IPS-20b (cell line): ENCODE measurements at regions not wholly inside any gene's neighbourhood (a gene's known extent, or its start where the extent isn't known, plus 50 kb on each side); places are given as distances from the start of the nearest gene placed in this dataset.

Experiments used
- H3K27ac ChIP-seq: one replicate; pipeline ENCODE4 v1.5.1; 2013; ENCODE audit warnings: low read length
- H3K27me3 ChIP-seq: 2 replicates; pipeline ENCODE4 v1.6.1; 2013; ENCODE audit warnings: mild to moderate bottlenecking, low read length, inconsistent platforms; ENCODE audit not compliant: insufficient read depth
- H3K36me3 ChIP-seq: 2 replicates; pipeline ENCODE4 v1.6.1; 2013; ENCODE audit warnings: low read depth, mild to moderate bottlenecking, inconsistent platforms, low read length, moderate library complexity; ENCODE audit not compliant: insufficient read depth
- H3K4me1 ChIP-seq: 2 replicates; pipeline ENCODE4 v1.6.1; 2013; ENCODE audit warnings: mild to moderate bottlenecking, control low read depth, inconsistent platforms, low read length, moderate library complexity; ENCODE audit not compliant: insufficient read depth
- H3K4me3 ChIP-seq: 2 replicates; pipeline ENCODE4 v1.5.1; 2013; ENCODE audit warnings: mild to moderate bottlenecking, low read length, inconsistent platforms
- H3K9ac ChIP-seq: 2 replicates; pipeline ENCODE4 v1.6.1; 2013; ENCODE audit warnings: low read depth, mild to moderate bottlenecking, inconsistent platforms, low read length, moderate library complexity
- H3K9me3 ChIP-seq: 2 replicates; pipeline ENCODE4 v1.6.1; 2013; ENCODE audit warnings: mild to moderate bottlenecking, low read depth, low read length, inconsistent platforms; ENCODE audit not compliant: insufficient read depth

- Histone ChIP-seq H3K36me3 (no peaks in the 10 kb centered on the region), H3K9me3 (no peaks in the 10 kb centered on the region), H3K9ac (no peak overlapping the region), H3K4me3 (no peak overlapping the region), H3K27me3 (no peaks in the 10 kb centered on the region), H3K4me1 (no peaks in the 10 kb centered on the region; the same call in 1 of the 2 replicates), H3K27ac (no peak overlapping the region)
Measured at GRCh38 chr7:25844102-25844870, 307.7 kb upstream of the NFE2L3 start.

- Histone ChIP-seq H3K27ac (no peak overlapping the region), H3K4me1 (no peaks in the 10 kb centered on the region; the same call in 1 of the 2 replicates), H3K4me3 (no peak overlapping the region), H3K9me3 (no peaks in the 10 kb centered on the region), H3K36me3 (no peaks in the 10 kb centered on the region), H3K27me3 (no peaks in the 10 kb centered on the region), H3K9ac (no peak overlapping the region)
Measured at GRCh38 chr7:25845464-25845863, 306.5 kb upstream of the NFE2L3 start.

- H3K27ac ChIP-seq = no peak overlapping the region
Measured at GRCh38 chr7:25846722-25847121, 305.3 kb upstream of the NFE2L3 start.

GRCh38 chr7:25847336-25848070, 304.5 kb upstream of the NFE2L3 start:
- Histone ChIP-seq H3K27me3 (peaks cover 10% of the 10 kb centered on the region), H3K36me3 (no peaks in the 10 kb centered on the region), H3K4me3 (no peak overlapping the region), H3K9me3 (no peaks in the 10 kb centered on the region), H3K27ac (no peak overlapping the region), H3K4me1 (no peaks in the 10 kb centered on the region; the same call in 1 of the 2 replicates), H3K9ac (no peak overlapping the region)

More at GRCh38 chr7:25846722-25847121, 305.3 kb upstream of the NFE2L3 start:
- H3K4me3 ChIP-seq = no peak overlapping the region
- no peaks in the 10 kb centered on the region; the same call in 1 of the 2 replicates for H3K4me1 ChIP-seq
- H3K36me3 ChIP-seq = no peaks in the 10 kb centered on the region
- peaks cover 3% of the 10 kb centered on the region; the same call in 1 of the 2 replicates for H3K27me3 ChIP-seq
- no peak overlapping the region for H3K9ac ChIP-seq
- no peaks in the 10 kb centered on the region for H3K9me3 ChIP-seq

GRCh38 chr7:25849500-25850184, 302.4 kb upstream of the NFE2L3 start:
- Histone ChIP-seq H3K36me3 (no peaks in the 10 kb centered on the region), H3K27ac (no peak overlapping the region), H3K4me1 (no peaks in the 10 kb centered on the region; the same call in 1 of the 2 replicates), H3K9me3 (no peaks in the 10 kb centered on the region), H3K4me3 (no peak overlapping the region), H3K27me3 (peaks cover 32% of the 10 kb centered on the region), H3K9ac (no peak overlapping the region)

- no peak overlapping the region for H3K27ac ChIP-seq
- H3K4me1 ChIP-seq = no peaks in the 10 kb centered on the region; the same call in 1 of the 2 replicates
- H3K9ac ChIP-seq = no peak overlapping the region
- no peaks in the 10 kb centered on the region for H3K9me3 ChIP-seq
- no peaks in the 10 kb centered on the region for H3K36me3 ChIP-seq
- peaks cover 34% of the 10 kb centered on the region for H3K27me3 ChIP-seq
- H3K4me3 ChIP-seq = no peak overlapping the region
Measured at GRCh38 chr7:25850216-25850615, 301.8 kb upstream of the NFE2L3 start.

GRCh38 chr7:25850735-25851134, 301.3 kb upstream of the NFE2L3 start:
- Histone ChIP-seq H3K4me1 (no peaks in the 10 kb centered on the region; the same call in 1 of the 2 replicates), H3K4me3 (no peak overlapping the region), H3K36me3 (no peaks in the 10 kb centered on the region), H3K27ac (no peak overlapping the region), H3K9ac (no peak overlapping the region), H3K27me3 (peaks cover 39% of the 10 kb centered on the region), H3K9me3 (no peaks in the 10 kb centered on the region)

- peaks cover 47% of the 10 kb centered on the region for H3K27me3 ChIP-seq
- peak overlapping the region; percentile 1; the same call in 1 of the 2 replicates for H3K9ac ChIP-seq
- H3K9me3 ChIP-seq = no peaks in the 10 kb centered on the region
- H3K4me1 ChIP-seq = peaks cover 4% of the 10 kb centered on the region
- peak overlapping the region; percentile 49 for H3K4me3 ChIP-seq
- H3K27ac ChIP-seq = no peak overlapping the region
- H3K36me3 ChIP-seq = no peaks in the 10 kb centered on the region
Measured at GRCh38 chr7:25851332-25852210, 300.4 kb upstream of the NFE2L3 start.

- peaks cover 52% of the 10 kb centered on the region for H3K27me3 ChIP-seq
- no peak overlapping the region for H3K27ac ChIP-seq
- H3K9ac ChIP-seq = peak overlapping the region; percentile 23; the same call in 1 of the 2 replicates
- H3K4me1 ChIP-seq = peaks cover 4% of the 10 kb centered on the region
- no peaks in the 10 kb centered on the region for H3K9me3 ChIP-seq
- H3K36me3 ChIP-seq = no peaks in the 10 kb centered on the region
- peak overlapping the region; percentile 49 for H3K4me3 ChIP-seq
Measured at GRCh38 chr7:25852211-25852938, 299.6 kb upstream of the NFE2L3 start.

- Histone ChIP-seq H3K4me1 (peaks cover 6% of the 10 kb centered on the region; the same call in 1 of the 2 replicates), H3K9ac (peak overlapping the region; percentile 23; the same call in 1 of the 2 replicates), H3K27me3 (peaks cover 57% of the 10 kb centered on the region), H3K27ac (no peak overlapping the region), H3K9me3 (no peaks in the 10 kb centered on the region), H3K4me3 (peak overlapping the region; percentile 49), H3K36me3 (no peaks in the 10 kb centered on the region)
Measured at GRCh38 chr7:25852939-25853271, 299.1 kb upstream of the NFE2L3 start.
